ENCODE measurements at regions not wholly inside any gene's neighbourhood (a gene's known extent, or its start where the extent isn't known, plus 50 kb on each side); places are given as distances from the start of the nearest gene placed in this dataset.

- intact Hi-C loops (cut with DNase I) = no loop called here
- ATAC-seq (no peak), DNase-seq (peak; percentile 67)
- Histone ChIP-seq H3K4me1 (peaks cover 81% of the 10 kb centered on the region), H3K4me3 (no peak overlapping the region), H3K9me3 (no peaks in the 10 kb centered on the region), H3K27me3 (ENCODE audit: low read depth) (no peaks in the 10 kb centered on the region), H3K36me3 (no peaks in the 10 kb centered on the region), H3K27ac (peak overlapping the region; percentile 93)
- TF ChIP-seq, protein P1, sequence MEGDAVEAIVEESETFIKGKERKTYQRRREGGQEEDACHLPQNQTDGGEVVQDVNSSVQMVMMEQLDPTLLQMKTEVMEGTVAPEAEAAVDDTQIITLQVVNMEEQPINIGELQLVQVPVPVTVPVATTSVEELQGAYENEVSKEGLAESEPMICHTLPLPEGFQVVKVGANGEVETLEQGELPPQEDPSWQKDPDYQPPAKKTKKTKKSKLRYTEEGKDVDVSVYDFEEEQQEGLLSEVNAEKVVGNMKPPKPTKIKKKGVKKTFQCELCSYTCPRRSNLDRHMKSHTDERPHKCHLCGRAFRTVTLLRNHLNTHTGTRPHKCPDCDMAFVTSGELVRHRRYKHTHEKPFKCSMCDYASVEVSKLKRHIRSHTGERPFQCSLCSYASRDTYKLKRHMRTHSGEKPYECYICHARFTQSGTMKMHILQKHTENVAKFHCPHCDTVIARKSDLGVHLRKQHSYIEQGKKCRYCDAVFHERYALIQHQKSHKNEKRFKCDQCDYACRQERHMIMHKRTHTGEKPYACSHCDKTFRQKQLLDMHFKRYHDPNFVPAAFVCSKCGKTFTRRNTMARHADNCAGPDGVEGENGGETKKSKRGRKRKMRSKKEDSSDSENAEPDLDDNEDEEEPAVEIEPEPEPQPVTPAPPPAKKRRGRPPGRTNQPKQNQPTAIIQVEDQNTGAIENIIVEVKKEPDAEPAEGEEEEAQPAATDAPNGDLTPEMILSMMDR (IDR thresholded peaks at IDR 0.05) = no peak
Observed at GRCh38 chr1:234975941-234976860, 152.4 kb downstream of the TOMM20 start.

DNA sequence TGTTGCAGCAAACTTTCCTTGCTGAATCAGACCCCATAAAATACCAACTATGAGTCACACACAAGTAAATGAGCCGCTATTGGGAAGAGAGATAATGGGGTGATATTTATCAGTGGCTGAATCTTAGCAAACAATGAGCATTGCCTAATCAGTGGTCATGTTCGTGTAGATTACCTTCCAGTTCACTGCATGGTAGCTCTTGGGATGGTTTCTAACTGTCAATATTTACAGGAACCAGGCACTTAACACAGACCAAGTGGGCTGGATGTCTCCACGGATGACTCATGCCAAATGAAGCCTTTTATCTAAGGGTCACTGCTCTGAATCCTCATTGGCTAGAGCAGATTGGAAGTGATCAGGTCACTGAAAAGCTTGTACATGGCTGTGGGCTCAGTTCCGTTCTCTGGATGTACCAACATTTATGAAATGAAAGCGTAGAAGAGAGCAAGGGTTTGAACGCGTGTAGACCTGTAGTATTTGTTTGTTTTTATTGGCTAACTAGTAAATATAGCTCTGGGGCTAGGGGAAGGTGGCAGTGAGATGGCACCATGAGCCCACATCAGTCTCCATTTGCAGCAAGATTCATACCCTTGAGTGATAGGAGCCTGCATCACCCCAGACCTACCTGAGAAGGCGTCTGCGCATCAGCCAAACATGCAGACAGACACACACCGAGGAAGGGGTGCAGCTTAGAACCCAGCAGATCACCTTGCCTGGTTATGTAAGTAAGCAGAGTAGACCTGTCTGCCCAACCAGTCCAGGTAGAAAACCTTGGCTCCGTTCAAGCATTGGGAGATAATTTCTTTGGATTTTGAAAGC, 153.3 kb downstream of the TOMM20 start:
- TF ChIP-seq, protein P1 (IDR thresholded peaks at IDR 0.05) = no peak
- ATAC-seq (peak; percentile 25 to 48), DNase-seq (no peak)
- Histone ChIP-seq H3K27ac (peak overlapping the region; percentile 93), H3K27me3 (ENCODE audit: low read depth) (no peaks in the 10 kb centered on the region), H3K9me3 (no peaks in the 10 kb centered on the region), H3K36me3 (no peaks in the 10 kb centered on the region), H3K4me3 (no peak overlapping the region), H3K4me1 (peaks cover 81% of the 10 kb centered on the region)
- intact Hi-C loops (cut with DNase I) = no loop called here

DNA sequence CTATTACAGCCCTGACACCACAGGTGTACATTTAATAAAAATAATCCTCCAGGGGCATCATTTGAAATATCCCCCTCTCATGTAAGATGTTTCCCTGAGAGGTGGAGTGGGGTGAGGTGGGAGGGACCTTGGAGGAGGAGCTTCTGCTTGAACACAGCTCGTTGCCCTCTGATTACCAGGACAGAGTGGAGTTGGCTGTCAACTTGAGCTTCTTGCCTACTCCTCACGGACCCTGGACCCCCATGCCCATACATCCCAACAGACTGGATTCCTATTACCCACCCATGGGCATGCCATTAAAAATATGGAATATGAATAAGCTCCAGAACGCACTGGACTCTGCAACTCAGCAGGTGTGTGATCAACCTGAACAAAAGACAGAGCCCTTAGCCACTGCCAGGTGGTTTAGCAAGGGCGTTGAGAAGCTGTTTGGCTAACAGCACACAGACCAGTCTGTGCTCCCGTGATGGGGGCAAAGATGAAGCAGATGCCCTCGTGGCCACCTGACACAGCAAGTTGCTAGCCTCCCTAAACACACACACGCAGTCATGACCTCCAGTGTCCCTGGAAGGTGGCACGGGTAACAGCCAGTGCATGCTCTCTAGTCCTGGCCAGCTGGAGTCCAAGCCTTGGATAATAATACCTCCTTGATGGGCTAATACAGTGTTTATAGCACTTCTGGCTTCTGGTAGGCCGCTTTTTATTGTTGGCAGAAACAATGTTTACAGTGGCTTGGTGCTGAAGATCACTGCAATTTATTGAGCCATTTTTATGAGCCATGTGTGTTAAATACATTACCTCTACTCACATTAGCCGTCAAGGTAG, 155.0 kb downstream of the TOMM20 start:
- no peaks in the 10 kb centered on the region for H3K9me3 ChIP-seq
- no peak overlapping the region for H3K4me3 ChIP-seq
- no peaks in the 10 kb centered on the region for H3K36me3 ChIP-seq
- intact Hi-C loops (cut with DNase I) = no loop called here
- DNase-seq (no peak), ATAC-seq (no peak)
- peaks cover 80% of the 10 kb centered on the region for H3K4me1 ChIP-seq
- TF ChIP-seq, protein P1 (IDR thresholded peaks at IDR 0.05) = no peak
- H3K27ac ChIP-seq = peak overlapping the region; percentile 25
- H3K27me3 ChIP-seq (ENCODE audit: low read depth) = no peaks in the 10 kb centered on the region

DNA sequence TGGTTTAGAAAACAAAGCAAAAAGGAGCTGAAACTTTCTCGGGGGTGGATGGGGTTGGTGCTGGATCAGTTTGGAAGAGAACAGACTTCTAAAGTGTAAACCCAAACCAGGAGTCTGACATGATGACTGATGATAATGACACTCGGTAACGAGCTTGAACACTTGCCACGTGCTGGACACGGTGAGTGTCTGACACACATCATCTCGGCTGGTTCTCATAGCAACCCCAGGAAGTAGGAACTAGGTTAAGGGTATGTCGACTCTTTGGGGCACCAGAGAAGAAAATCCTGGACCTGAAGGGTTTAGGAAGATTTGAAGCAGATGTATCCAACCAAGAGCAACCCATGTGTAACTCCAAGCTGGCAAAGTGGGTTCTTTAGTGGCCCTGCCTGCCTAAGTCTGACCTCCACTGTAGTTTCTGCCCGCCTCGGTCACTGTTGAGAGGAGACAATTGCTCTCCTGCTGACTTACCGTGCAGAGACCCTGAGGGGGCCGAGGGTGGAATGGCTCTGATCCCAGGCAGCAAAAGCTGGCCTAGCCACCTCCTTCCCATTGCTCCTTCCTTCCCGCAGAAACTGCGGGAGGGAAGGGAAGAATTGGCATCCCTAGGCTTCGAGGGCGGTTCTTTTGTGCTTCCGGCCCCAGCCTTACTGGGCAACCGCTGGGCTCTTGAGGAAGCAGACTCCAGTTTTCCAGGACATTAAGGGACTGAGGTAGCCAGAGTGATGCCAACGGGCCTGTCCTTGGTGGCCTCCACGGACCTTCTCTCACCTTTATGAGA, 156.0 kb downstream of the TOMM20 start:
- ATAC-seq (no peak), DNase-seq (no peak)
- intact Hi-C loops (cut with DNase I) = no loop called here
- H3K36me3 ChIP-seq = no peaks in the 10 kb centered on the region
- H3K4me3 ChIP-seq = no peak overlapping the region
- TF ChIP-seq, protein P1 (IDR thresholded peaks at IDR 0.05) = no peak
- peaks cover 73% of the 10 kb centered on the region for H3K4me1 ChIP-seq
- no peaks in the 10 kb centered on the region for H3K27me3 ChIP-seq (ENCODE audit: low read depth)
- H3K27ac ChIP-seq = peak overlapping the region; percentile 8
- no peaks in the 10 kb centered on the region for H3K9me3 ChIP-seq
